H1 (cell line): ENCODE measurements at regions not wholly inside any gene's neighbourhood (a gene's known extent, or its start where the extent isn't known, plus 50 kb on each side); places are given as distances from the start of the nearest gene placed in this dataset.
A peak's percentile ranks its signal among the peaks of the same experiment; 100 is the strongest.

Experiments
- CTCF ChIA-PET: fragments of 300-600 bp; sonication (Branson Sonifier 250); formaldehyde crosslinking; loops from one replicate; lab custom pipeline; 2021; ENCODE audit not compliant: partially characterized antibody; lab: Charles Lee
- POLR2A ChIA-PET: fragments of 300-600 bp; sonication (Branson Sonifier 250); formaldehyde crosslinking; loops from one replicate; lab custom pipeline; 2021; ENCODE audit warnings: inconsistent platforms; ENCODE audit not compliant: partially characterized antibody; lab: Charles Lee
- DNase-seq, 2 experiments: peaks; one replicate each; pipeline versions ENCODE4 v3.0.0 to v3.0.0-alpha.2; 2010 to 2022; ENCODE audit warnings: low spot score in 2 of 2, low read depth in 1 of 2, mixed read lengths in 1 of 2
- FAIRE-seq: peaks from 2 replicates; lab custom pipeline; 2011; peaks lifted over from hg19 to GRCh38; lab: Jason Lieb, UNC
- H2AFZ ChIP-seq: 2 replicates; pipeline ENCODE4 v1.8.1; 2012; ENCODE audit warnings: low read length, inconsistent platforms
- H2AK5ac ChIP-seq: 2 replicates; pipeline ENCODE4 v1.6.1; 2013; ENCODE audit warnings: low read depth, low read length
- H2BK120ac ChIP-seq: replicated peaks from 2 replicates; pipeline ENCODE3; 2013; ENCODE audit warnings: low read depth, low read length, inconsistent platforms
- H2BK12ac ChIP-seq: 2 replicates; pipeline ENCODE4 v1.6.1; 2013; ENCODE audit warnings: low read depth, low read length
- H2BK15ac ChIP-seq: 2 replicates; pipeline ENCODE4 v1.6.1; 2013; ENCODE audit warnings: low read length
- H2BK20ac ChIP-seq: 2 replicates; pipeline ENCODE4 v1.6.1; 2013; ENCODE audit warnings: low read length
- H2BK5ac ChIP-seq: 2 replicates; pipeline ENCODE4 v1.6.1; 2013; ENCODE audit warnings: low read depth, low read length
- H3K14ac ChIP-seq: 2 replicates; pipeline ENCODE4 v1.6.1; 2013; ENCODE audit warnings: inconsistent platforms; ENCODE audit not compliant: insufficient read length
- H3K18ac ChIP-seq: 2 replicates; pipeline ENCODE4 v1.6.1; 2013; ENCODE audit warnings: low read length; ENCODE audit errors: extremely low read depth
- H3K23ac ChIP-seq: 2 replicates; pipeline ENCODE4 v1.6.1; 2013; ENCODE audit warnings: inconsistent platforms; ENCODE audit not compliant: insufficient read length
- H3K23me2 ChIP-seq: 2 replicates; pipeline ENCODE4 v1.6.1; 2013; ENCODE audit warnings: low read depth, low read length
- H3K27ac ChIP-seq: 2 replicates; pipeline ENCODE4 v1.6.1; 2011; ENCODE audit warnings: low read depth, low read length, inconsistent platforms
- H3K27me3 ChIP-seq, 4 experiments: replicated peaks in 1 of 4; 1 replicate in 1 of 4; 2 replicates in 3 of 4; pipeline versions ENCODE4 v1.6.1 to v1.8.1; 2011 to 2013; ENCODE audit warnings: low read length in 3 of 4, mild to moderate bottlenecking in 3 of 4, inconsistent platforms in 2 of 4, mixed read lengths in 2 of 4, moderate library complexity in 1 of 4; ENCODE audit not compliant: control insufficient read depth in 3 of 4, insufficient read depth in 3 of 4; ENCODE audit errors: extremely low read depth in 1 of 4
- H3K36me3 ChIP-seq, 4 experiments: 2 replicates each; pipeline versions ENCODE4 v1.6.1 to v1.8.1; 2011 to 2013; ENCODE audit warnings: mild to moderate bottlenecking in 4 of 4, low read length in 3 of 4, moderate library complexity in 2 of 4, control low read depth in 1 of 4, inconsistent platforms in 1 of 4; ENCODE audit not compliant: insufficient read depth in 4 of 4, control insufficient read depth in 2 of 4
- H3K4ac ChIP-seq: replicated peaks from 2 replicates; pipeline ENCODE3; 2013; ENCODE audit warnings: low read length, low read depth, mixed read lengths, inconsistent platforms; ENCODE audit not compliant: insufficient read length
- H3K4me1 ChIP-seq, 4 experiments: replicated peaks in 1 of 4; 1 replicate in 1 of 4; 2 replicates in 3 of 4; pipeline versions ENCODE4 v1.6.1 to v1.8.1; 2011 to 2013; ENCODE audit warnings: low read length in 3 of 4, inconsistent platforms in 2 of 4, mixed read lengths in 1 of 4; ENCODE audit not compliant: insufficient read depth in 4 of 4, control insufficient read depth in 3 of 4
- H3K4me2 ChIP-seq, 2 experiments: 2 replicates each; pipeline versions ENCODE4 v1.6.1 to v1.8.1; 2011 to 2013; ENCODE audit warnings: low read depth in 2 of 2, low read length in 2 of 2, control low read depth in 1 of 2, inconsistent platforms in 1 of 2, mild to moderate bottlenecking in 1 of 2; ENCODE audit not compliant: insufficient read depth in 1 of 2
- H3K4me3 ChIP-seq, 4 experiments: fragments of 200-600, 300-600 bp in 1 of 4; sonication (generic), shearing (Covaris generic), sonication (Bioruptor Twin) in 1 of 4; 2 replicates each; pipeline versions ENCODE4 v1.5.1 to v1.8.1; 2011 to 2016; ENCODE audit warnings: low read length in 4 of 4, low read depth in 3 of 4, control low read depth in 2 of 4, inconsistent platforms in 2 of 4, mild to moderate bottlenecking in 2 of 4, mixed read lengths in 1 of 4, moderate library complexity in 1 of 4; ENCODE audit not compliant: insufficient read depth in 2 of 4; ENCODE audit errors: extremely low read depth in 1 of 4
- H3K56ac ChIP-seq: replicated peaks from 2 replicates; pipeline ENCODE3; 2013; ENCODE audit warnings: low read depth, mild to moderate bottlenecking, mixed read lengths, low read length, inconsistent platforms; ENCODE audit not compliant: insufficient read length
- H3K79me1 ChIP-seq: 2 replicates; pipeline ENCODE4 v1.6.1; 2013; ENCODE audit warnings: low read depth, low read length, control low read depth
- H3K79me2 ChIP-seq, 2 experiments: 2 replicates each; pipeline versions ENCODE4 v1.6.1 to v1.8.1; 2012 to 2013; ENCODE audit warnings: low read length in 2 of 2, mild to moderate bottlenecking in 2 of 2, inconsistent platforms in 1 of 2; ENCODE audit not compliant: insufficient read depth in 2 of 2, control insufficient read depth in 1 of 2
- H3K9ac ChIP-seq, 4 experiments: replicated peaks in 1 of 4; 1 replicate in 1 of 4; 2 replicates in 3 of 4; pipeline versions ENCODE4 v1.6.1 to v1.8.1; 2011 to 2013; ENCODE audit warnings: low read depth in 3 of 4, low read length in 3 of 4, control low read depth in 2 of 4, mild to moderate bottlenecking in 2 of 4, moderate library complexity in 2 of 4, inconsistent platforms in 1 of 4; ENCODE audit errors: extremely low read depth in 1 of 4
- H3K9me3 ChIP-seq, 2 experiments: 2 replicates each; pipeline versions ENCODE4 v1.6.1 to v1.8.1; 2012 to 2013; ENCODE audit warnings: mild to moderate bottlenecking in 2 of 2, moderate library complexity in 2 of 2, control low read depth in 1 of 2, inconsistent platforms in 1 of 2, low read depth in 1 of 2, low read length in 1 of 2, mixed read lengths in 1 of 2; ENCODE audit not compliant: insufficient read depth in 2 of 2
- H4K20me1 ChIP-seq, 2 experiments: replicated peaks in 1 of 2; 2 replicates each; pipeline versions ENCODE3 to v1.8.1; 2011 to 2013; ENCODE audit warnings: inconsistent platforms in 2 of 2, low read length in 2 of 2, mild to moderate bottlenecking in 1 of 2; ENCODE audit not compliant: insufficient read depth in 2 of 2, control insufficient read depth in 1 of 2
- H4K5ac ChIP-seq: 2 replicates; pipeline ENCODE4 v1.6.1; 2013; ENCODE audit warnings: low read length, low read depth, mixed read lengths, inconsistent platforms; ENCODE audit not compliant: insufficient read length
- H4K8ac ChIP-seq: 2 replicates; pipeline ENCODE4 v1.8.0; 2013; ENCODE audit warnings: mild to moderate bottlenecking, moderate library complexity, low read length, inconsistent platforms; ENCODE audit not compliant: insufficient read depth; ENCODE audit errors: extremely low read depth
- H4K91ac ChIP-seq: replicated peaks from 2 replicates; pipeline ENCODE3; 2013; ENCODE audit warnings: low read length, mixed read lengths, inconsistent platforms; ENCODE audit not compliant: insufficient read length
- CREB1 ChIP-seq: IDR thresholded peaks from 2 replicates; pipeline ENCODE4 v1.6.1; 2012; ENCODE audit warnings: inconsistent platforms
- GTF2F1 ChIP-seq: IDR thresholded peaks from 2 replicates; pipeline ENCODE4 v1.6.1; 2012; ENCODE audit warnings: low read depth, low read length, improper control_type of control experiment, borderline replicate concordance
- JUN ChIP-seq: IDR thresholded peaks from 2 replicates; pipeline ENCODE4 v1.6.1; 2011; ENCODE audit warnings: low read depth, mild to moderate bottlenecking, improper control_type of control experiment, low read length
- NANOG ChIP-seq: IDR thresholded peaks from 2 replicates; pipeline ENCODE4 v1.6.1; 2011; ENCODE audit warnings: low read length, low read depth, mild to moderate bottlenecking, inconsistent platforms; ENCODE audit not compliant: insufficient read depth, poor library complexity, severe bottlenecking
- SP1 ChIP-seq: IDR thresholded peaks from 2 replicates; pipeline ENCODE4 v1.6.1; 2011; ENCODE audit warnings: low read depth, low read length
- SP4 ChIP-seq: IDR thresholded peaks from 2 replicates; pipeline ENCODE4 v1.6.1; 2012; ENCODE audit warnings: low read length, inconsistent platforms
- WGBS, 2 experiments: shearing (Covaris generic) in 1 of 2; methylation state at CpG; one replicate each; pipeline versions ENCODE4 v1.1.6 to v1.1.7; 2013 to 2015; ENCODE audit warnings: low lambda C conversion rate in 2 of 2, mixed read lengths in 2 of 2, inconsistent platforms in 1 of 2, low coverage in 1 of 2, missing lambda C conversion rate in 1 of 2; ENCODE audit not compliant: insufficient replicate concordance in 2 of 2, insufficient coverage in 1 of 2, insufficient read length in 1 of 2; ENCODE audit errors: extremely low coverage in 1 of 2, missing lambda C conversion rate in 1 of 2; 5-methylcytosine and 5-hydroxymethylcytosine counted together
- TF ChIP-seq, protein P1 (sequence below): IDR thresholded peaks from 2 replicates; pipeline ENCODE4 v1.6.1; 2012; ENCODE audit warnings: inconsistent platforms

DNA sequence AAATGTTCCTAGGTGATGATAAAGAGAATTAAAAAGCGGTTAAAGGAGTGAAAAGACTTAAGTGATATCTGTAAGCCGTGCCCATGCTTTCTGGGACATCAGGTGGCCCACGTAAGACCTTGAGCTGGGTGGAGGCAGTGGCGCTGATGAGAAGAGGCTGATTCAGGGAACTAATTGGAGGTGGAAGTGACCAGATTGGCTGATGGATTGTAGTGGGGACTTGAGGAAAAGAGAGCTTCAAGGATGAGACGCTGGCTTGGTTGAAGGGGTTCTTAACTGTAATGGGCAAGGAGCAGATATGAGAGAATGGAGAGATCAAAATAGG, 69.1 kb upstream of the EP300 start:
- no peak for DNase-seq
- H3K79me1 ChIP-seq = no peaks in the 10 kb centered on the region
- H3K23me2 ChIP-seq = peaks cover 6% of the 10 kb centered on the region; the same call in 1 of the 2 replicates
- H2BK15ac ChIP-seq = 0 out of 2 replicates have a peak overlapping the region, but pooled peaks have one; percentile 92
- H3K79me2 ChIP-seq = no peaks in the 10 kb centered on the region
- peak overlapping the region; percentile 14 for H4K91ac ChIP-seq
- peaks cover 0 to 11% (median 5%) of the 10 kb centered on the region in 4 experiments; a peak in 6 of 7 replicates for H3K4me1 ChIP-seq
- no peak overlapping the region for H3K56ac ChIP-seq
- H3K9ac ChIP-seq = no peak overlapping the region; a peak in 1 of 7 replicates
- H3K27ac ChIP-seq = no peak overlapping the region
- no peaks in the 10 kb centered on the region for H3K9me3 ChIP-seq
- TF ChIP-seq SP1 = no peak
- no peak for TF ChIP-seq GTF2F1
- no peak for TF ChIP-seq NANOG
- no peak for TF ChIP-seq CREB1
- TF ChIP-seq SP4 = no peak
- no peak for TF ChIP-seq JUN
- TF ChIP-seq, protein P1, sequence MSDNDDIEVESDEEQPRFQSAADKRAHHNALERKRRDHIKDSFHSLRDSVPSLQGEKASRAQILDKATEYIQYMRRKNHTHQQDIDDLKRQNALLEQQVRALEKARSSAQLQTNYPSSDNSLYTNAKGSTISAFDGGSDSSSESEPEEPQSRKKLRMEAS = no peak
- TF ChIP-seq, all 59 proteins: peak for 0
- no peaks in the 10 kb centered on the region; a peak in 1 of 8 replicates for H3K36me3 ChIP-seq
- peak overlapping the region; percentile 12 to 79 (median 47); a peak in 5 of 8 replicates for H3K4me3 ChIP-seq
- H3K4me2 ChIP-seq = peak overlapping the region; percentile 67 to 88
- no peaks in the 10 kb centered on the region for H4K20me1 ChIP-seq
- WGBS, 2 experiments = 63 to 100% methylated on average over 1 to 5 of the region's 5 CpGs
- POLR2A ChIA-PET = interaction anchor here (0.7 to 4.8 kb wide), 21 partner anchors 11 to 233 kb away, joined by 3 to 59 read pairs (median 9); partner anchors contain the start of genes EP300 and RBX1
- H2BK120ac ChIP-seq = peak overlapping the region; percentile 5
- peak overlapping the region; percentile 80; the same call in 1 of the 2 replicates for H2BK20ac ChIP-seq
- no peak overlapping the region for H3K23ac ChIP-seq
- peak overlapping the region; percentile 68 for H4K5ac ChIP-seq
- FAIRE-seq = no peak
- H3K14ac ChIP-seq = no peak overlapping the region
- peak overlapping the region; percentile 75; the same call in 1 of the 2 replicates for H2AK5ac ChIP-seq
- H3K18ac ChIP-seq = peak overlapping the region; percentile 97
- peak overlapping the region; percentile 6; the same call in 1 of the 2 replicates for H2AFZ ChIP-seq
- CTCF ChIA-PET = interaction anchor here (0.6 to 1.6 kb wide), 3 partner anchors 9 to 25 kb away, joined by 3 to 4 read pairs (median 3); no protein-coding TSS in a partner anchor
- no peak overlapping the region for H4K8ac ChIP-seq
- peaks cover 0 to 2% (median 0%) of the 10 kb centered on the region in 4 experiments; a peak in 2 of 7 replicates for H3K27me3 ChIP-seq
- no peak overlapping the region; the same call in 1 of the 2 replicates for H2BK5ac ChIP-seq
- H3K4ac ChIP-seq = peak overlapping the region; percentile 99
- peak overlapping the region; percentile 98 for H2BK12ac ChIP-seq
